ENCODE measurements at regions not wholly inside any gene's neighbourhood (a gene's known extent, or its start where the extent isn't known, plus 50 kb on each side); places are given as distances from the start of the nearest gene placed in this dataset.

GRCh38 chr2:12404497-12404896 is 312.2 kb upstream of the TRIB2 start:
- H3K4me3 Mint-ChIP-seq (ENCODE audit: low read depth) = no peak overlapping the region
- H3K4me1 Mint-ChIP-seq (ENCODE audit: low read depth) = no peaks in the 10 kb centered on the region
- H3K27ac Mint-ChIP-seq = no peak overlapping the region
- peaks cover 9% of the 10 kb centered on the region for H3K9me3 Mint-ChIP-seq (ENCODE audit: low read depth)
- H3K36me3 Mint-ChIP-seq (ENCODE audit: insufficient read depth) = peaks cover 2% of the 10 kb centered on the region
- no peaks in the 10 kb centered on the region for H3K27me3 Mint-ChIP-seq
- no peak for TF ChIP-seq CTCF (IDR thresholded peaks at IDR 0.05; ENCODE audit: unreplicated experiment)
- DNase-seq (ENCODE audit: low spot score, unreplicated experiment) = no peak

- peaks cover under 1% of the 10 kb centered on the region for H3K36me3 Mint-ChIP-seq (ENCODE audit: insufficient read depth)
- peaks cover 9% of the 10 kb centered on the region for H3K9me3 Mint-ChIP-seq (ENCODE audit: low read depth)
- DNase-seq (ENCODE audit: low spot score, unreplicated experiment) = no peak
- no peaks in the 10 kb centered on the region for H3K27me3 Mint-ChIP-seq
- no peak overlapping the region for H3K27ac Mint-ChIP-seq
- H3K4me3 Mint-ChIP-seq (ENCODE audit: low read depth) = no peak overlapping the region
- no peak for TF ChIP-seq CTCF (IDR thresholded peaks at IDR 0.05; ENCODE audit: unreplicated experiment)
- H3K4me1 Mint-ChIP-seq (ENCODE audit: low read depth) = no peaks in the 10 kb centered on the region
Measured at GRCh38 chr2:12407160-12407559, 309.6 kb upstream of the TRIB2 start.

GRCh38 chr2:12412898-12413305 is 303.8 kb upstream of the TRIB2 start:
- DNase-seq (ENCODE audit: low spot score, unreplicated experiment) = no peak
- H3K27me3 Mint-ChIP-seq = no peaks in the 10 kb centered on the region
- no peak overlapping the region for H3K27ac Mint-ChIP-seq
- H3K4me3 Mint-ChIP-seq (ENCODE audit: low read depth) = no peak overlapping the region
- H3K9me3 Mint-ChIP-seq (ENCODE audit: low read depth) = peaks cover 3% of the 10 kb centered on the region
- no peaks in the 10 kb centered on the region for H3K4me1 Mint-ChIP-seq (ENCODE audit: low read depth)
- TF ChIP-seq CTCF (IDR thresholded peaks at IDR 0.05; ENCODE audit: unreplicated experiment) = no peak
- no peaks in the 10 kb centered on the region for H3K36me3 Mint-ChIP-seq (ENCODE audit: insufficient read depth)

GRCh38 chr2:12415536-12415935 is 301.2 kb upstream of the TRIB2 start:
- Mint-ChIP-seq H3K27me3 (no peaks in the 10 kb centered on the region), H3K4me1 (ENCODE audit: low read depth) (no peaks in the 10 kb centered on the region), H3K9me3 (ENCODE audit: low read depth) (peaks cover 3% of the 10 kb centered on the region), H3K4me3 (ENCODE audit: low read depth) (no peak overlapping the region), H3K27ac (no peak overlapping the region), H3K36me3 (ENCODE audit: insufficient read depth) (no peaks in the 10 kb centered on the region)
- no peak for TF ChIP-seq CTCF (IDR thresholded peaks at IDR 0.05; ENCODE audit: unreplicated experiment)
- DNase-seq (ENCODE audit: low spot score, unreplicated experiment) = no peak

- H3K4me1 Mint-ChIP-seq (ENCODE audit: low read depth) = peaks cover 2% of the 10 kb centered on the region
- TF ChIP-seq CTCF (IDR thresholded peaks at IDR 0.05; ENCODE audit: unreplicated experiment) = peak; percentile 43
- DNase-seq (ENCODE audit: low spot score, unreplicated experiment) = no peak
- no peaks in the 10 kb centered on the region for H3K27me3 Mint-ChIP-seq
- no peak overlapping the region for H3K27ac Mint-ChIP-seq
- H3K9me3 Mint-ChIP-seq (ENCODE audit: low read depth) = no peaks in the 10 kb centered on the region
- no peaks in the 10 kb centered on the region for H3K36me3 Mint-ChIP-seq (ENCODE audit: insufficient read depth)
- no peak overlapping the region for H3K4me3 Mint-ChIP-seq (ENCODE audit: low read depth)
Measured at GRCh38 chr2:12416600-12416999, 300.1 kb upstream of the TRIB2 start.

All from progenitor cell of endocrine pancreas (in vitro differentiated cells).